Uterus (tissue), 2 donors: ENCODE measurements at regions not wholly inside any gene's neighbourhood (a gene's known extent, or its start where the extent isn't known, plus 50 kb on each side); places are given as distances from the start of the nearest gene placed in this dataset.

Source experiments
- CTCF ChIP-seq, 4 experiments: fragments of 200-600 bp in 2 of 4; fragments of 450-650 bp in 2 of 4; sonication (generic) in 2 of 4; IDR thresholded peaks; one replicate each; pipeline ENCODE4 v1.5.1; 2016 to 2019; ENCODE audit warnings: antibody characterized with exemption in 4 of 4, mild to moderate bottlenecking in 2 of 4, moderate library complexity in 1 of 4
- POLR2A ChIP-seq, 2 donors: fragments of 450-650 bp; IDR thresholded peaks; one replicate each; pipeline ENCODE4 v1.6.1; 2016; ENCODE audit warnings: antibody characterized with exemption in 2 of 2, mild to moderate bottlenecking in 1 of 2, moderate library complexity in 1 of 2

- TF ChIP-seq POLR2A (IDR thresholded peaks at IDR 0.05) (no peak), CTCF (IDR thresholded peaks at IDR 0.05) (no peak)
Observed at GRCh38 chr4:130356873-130357272, 1260.9 kb downstream of the C4orf33 start.
